ENCODE measurements at regions not wholly inside any gene's neighbourhood (a gene's known extent, or its start where the extent isn't known, plus 50 kb on each side); places are given as distances from the start of the nearest gene placed in this dataset.
"Not testable (repeated sequence)": the region's sequence is repeated elsewhere in the genome, so short reads cannot be mapped to it uniquely, and the experiment has no call there.

DNA sequence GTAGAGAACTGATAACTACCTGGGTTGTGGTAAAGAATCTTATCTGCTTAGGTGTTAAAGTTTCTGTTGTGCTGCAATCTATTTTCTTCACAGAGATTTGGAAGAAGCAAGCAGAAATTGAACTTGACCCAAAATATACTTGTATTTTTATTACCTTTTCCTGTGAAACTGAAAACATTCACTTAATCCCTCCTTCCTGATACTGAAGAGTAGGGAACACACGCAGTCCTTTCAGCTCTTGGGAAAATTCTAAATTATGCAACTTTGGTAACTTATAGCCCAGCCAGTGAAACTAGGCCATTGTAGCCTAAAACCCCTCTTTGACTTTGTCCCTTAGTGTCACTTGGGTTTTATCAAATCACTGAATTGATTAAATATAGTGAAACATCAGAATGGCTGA is 128.4 kb upstream of the MEIS1 start:
- DNase-seq, result no peak

DNA sequence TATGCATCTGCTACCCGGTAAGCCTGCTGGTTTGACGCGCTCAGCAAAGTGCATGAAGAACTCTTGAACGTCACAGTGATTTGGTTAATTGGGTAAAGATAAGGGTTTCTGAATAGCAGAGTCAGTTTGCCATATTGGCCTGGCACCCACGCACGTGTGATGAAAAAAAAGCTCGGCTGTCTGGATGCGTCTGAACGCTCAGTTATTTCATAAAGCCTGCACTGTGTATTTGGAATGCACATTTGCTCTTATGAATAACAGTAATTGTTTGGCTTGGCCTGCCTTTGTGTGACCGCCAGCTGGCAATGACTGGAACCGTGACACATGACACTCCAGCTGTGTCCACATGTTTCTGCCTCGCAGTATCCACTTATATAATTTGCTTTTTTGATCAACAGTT is 129.2 kb upstream of the MEIS1 start:
- DNase-seq, result no peak

DNA sequence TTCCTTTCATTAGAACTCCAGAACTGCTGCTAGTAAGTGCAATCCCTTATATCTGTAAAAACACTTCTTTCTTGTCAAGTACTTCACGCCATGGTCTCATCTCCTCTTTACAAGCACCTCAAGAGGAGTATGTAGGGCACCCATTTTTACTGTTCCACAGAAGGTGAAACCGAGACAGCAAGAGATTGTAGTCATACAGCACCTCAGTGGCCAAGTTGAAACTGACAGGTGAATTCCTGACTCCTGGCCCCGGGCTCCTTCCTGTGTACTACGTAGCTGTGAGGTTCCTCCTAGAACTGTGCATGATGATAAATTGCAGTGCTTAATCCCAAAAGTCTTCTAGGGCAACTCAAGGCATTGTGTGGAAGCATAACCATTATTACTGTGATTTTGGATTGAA is 131.5 kb upstream of the MEIS1 start:
- no peak for DNase-seq

DNA sequence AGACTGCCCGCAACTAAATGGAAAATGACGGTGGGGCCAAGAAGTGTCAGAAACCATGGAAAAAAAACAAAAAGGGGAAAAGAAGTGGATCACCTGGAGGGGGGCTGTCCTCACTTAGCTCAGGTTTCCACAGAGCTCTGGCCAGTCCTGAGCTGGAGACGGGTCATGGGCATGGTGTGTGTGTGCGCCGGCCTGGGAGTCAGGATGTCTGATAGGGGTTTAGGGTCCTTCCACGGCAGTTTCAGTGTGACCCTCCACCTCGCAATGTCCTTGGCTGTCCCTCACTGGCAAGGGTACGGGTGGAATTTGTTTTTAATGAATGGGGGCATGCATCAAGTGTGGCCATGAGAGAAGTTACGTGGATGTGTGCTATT is 133.2 kb upstream of the MEIS1 start:
- DNase-seq, result no peak

DNA sequence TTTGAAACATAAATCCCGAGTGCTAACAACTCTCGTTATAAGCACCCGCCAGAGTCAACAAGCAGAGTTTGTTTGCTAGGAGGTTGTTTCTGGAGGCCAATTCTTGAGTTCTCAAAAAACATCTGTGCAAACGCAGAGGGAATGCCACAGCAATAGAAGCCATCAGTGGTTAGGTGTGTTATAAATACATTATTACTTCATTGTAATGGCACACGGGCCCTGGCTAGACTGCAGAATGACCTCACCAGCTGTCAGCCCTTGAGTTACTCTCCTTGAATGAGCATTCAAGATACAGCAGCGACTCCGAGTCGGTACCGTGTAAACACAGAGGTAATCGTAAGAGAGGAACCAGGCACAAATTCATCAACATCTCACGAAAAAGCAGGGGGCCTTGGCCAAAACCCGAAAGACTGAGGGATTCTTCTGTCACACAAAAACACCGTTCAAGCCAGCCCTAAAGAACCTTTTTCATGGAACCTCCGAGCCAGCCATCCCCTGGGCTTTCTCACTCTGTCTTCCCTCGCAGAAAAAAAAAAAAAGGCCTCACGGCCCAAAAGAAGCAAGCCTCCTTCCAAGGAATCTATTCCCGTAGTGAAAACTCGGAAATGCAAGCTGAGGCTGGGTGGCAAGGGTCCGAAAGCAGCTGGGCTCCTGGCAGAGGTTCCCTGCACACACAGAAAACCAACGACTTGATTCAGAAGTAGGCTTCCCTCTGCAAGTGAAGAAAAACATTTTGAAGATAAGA is 133.7 kb upstream of the MEIS1 start:
- DNase-seq, result no peak

DNA sequence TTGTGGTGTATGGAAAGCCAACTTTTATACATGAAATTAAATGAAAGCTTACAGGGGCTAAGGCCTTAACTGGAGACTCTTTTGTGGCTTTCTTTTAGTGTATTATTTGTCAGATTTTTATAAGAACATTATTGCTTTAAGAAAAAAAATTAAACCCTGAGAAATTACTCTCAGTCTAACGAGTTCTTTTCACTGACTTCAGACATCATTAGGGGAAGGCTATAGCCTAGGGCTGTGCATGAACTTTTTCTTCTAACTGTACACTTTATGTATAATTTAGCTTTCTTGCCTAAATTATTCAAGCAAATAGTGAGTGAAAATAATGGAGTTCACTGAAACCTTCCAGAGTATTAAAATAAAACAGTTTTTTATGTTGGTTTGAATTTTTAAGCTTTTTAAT is 151.1 kb upstream of the MEIS1 start:
- no peak for DNase-seq

DNA sequence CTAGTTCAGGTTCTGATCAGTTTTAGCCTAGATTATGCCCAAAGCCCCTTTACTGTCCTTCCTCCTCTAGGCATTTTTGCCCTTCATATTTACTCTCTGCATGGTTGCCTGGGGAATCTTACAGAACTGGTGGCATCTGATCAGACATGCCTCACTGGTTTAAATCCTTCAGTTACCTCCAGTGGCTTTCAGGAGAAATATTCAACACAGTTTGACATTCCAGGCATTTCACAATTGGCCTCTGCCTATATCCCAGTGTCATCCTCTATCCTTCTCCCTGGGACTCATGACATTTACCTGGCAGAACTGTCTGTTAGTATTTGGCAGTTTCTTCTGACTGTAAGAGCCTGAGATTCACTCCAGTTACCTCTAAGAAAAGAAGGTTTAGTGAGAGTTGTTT is 152.9 kb upstream of the MEIS1 start:
- no peak for DNase-seq

DNA sequence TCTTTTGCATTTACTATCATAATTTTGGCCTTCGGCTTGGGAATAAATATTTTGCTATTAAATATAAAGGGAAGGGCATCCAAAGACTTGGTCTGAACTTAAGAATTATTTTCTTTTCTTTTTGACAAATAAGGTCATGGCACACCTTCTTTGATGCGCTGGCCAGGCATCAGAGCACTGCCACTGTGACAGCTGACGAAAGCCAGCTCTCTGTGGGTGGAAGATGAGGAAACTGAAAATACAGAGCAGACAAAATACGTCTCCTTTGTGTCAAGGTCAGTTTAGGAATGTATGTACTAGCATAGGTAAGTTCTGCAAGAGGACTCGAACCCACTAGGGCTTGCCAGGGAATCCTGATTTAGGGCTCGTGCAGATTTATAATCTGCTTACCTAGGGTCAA is 155.9 kb upstream of the MEIS1 start:
- DNase-seq, result no peak

DNA sequence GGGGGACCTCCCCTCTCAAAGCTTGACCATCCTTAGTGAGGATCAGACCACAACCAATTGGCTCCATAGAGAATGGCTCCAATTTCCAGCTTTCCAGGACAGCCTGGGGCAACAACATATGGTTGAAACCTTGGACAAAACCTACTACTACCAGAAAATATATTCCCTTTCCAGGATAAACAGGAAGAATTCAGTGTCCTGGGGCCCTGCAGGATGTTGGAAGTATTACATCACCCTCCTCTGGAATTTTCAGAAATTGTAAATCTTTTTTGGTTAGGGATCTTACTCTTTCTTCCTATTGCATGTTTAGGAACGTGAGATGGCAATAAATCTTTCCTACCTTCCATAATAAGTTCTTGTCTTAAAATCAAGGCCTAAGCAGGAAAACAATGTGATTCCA is 158.9 kb upstream of the MEIS1 start:
- DNase-seq, result no peak

DNA sequence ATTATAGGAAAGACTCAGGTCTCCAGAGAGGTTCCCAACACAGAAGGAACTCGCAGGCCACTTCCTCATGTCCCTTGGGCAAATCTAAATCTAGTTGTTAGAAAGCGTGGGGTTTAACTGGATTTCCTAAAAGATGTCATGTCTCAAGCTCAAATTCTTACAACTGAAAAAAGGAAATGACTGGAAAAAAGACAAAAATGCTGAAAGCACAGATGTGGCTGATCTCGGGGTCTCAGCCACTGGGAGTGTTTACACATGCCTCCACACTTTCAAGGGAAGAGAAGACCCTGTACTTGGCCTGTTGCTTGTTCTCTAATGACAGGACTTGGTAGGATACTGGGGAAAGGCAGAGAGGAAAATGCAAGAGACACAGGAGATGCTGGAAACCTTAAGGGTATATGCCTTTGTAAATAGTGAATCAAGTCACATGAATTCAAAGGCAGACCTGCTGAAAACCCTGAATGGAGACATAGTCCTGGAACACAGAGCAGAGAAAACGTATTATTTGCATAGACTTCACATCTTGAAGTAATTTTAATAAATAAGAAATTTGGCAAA is 160.9 kb upstream of the MEIS1 start:
- no peak for DNase-seq

DNA sequence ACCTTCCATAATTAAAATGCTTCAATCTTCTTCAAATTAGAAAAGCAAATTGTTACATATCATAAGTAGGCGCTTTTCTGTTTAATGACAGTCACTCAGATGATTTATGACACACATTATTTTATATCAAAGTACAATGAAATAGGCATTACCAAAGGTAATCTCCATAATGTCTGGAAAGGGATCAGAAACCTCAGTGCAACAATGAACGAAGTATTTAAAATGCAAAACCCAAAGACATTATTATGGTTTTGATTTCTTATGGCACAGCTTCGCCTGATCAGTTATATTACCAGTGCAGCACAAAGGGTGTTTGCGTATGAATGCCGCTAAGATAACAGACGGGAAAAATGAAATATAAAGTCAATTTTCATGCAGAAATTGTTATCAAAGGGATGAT is 162.2 kb upstream of the MEIS1 start:
- no peak for DNase-seq

DNA sequence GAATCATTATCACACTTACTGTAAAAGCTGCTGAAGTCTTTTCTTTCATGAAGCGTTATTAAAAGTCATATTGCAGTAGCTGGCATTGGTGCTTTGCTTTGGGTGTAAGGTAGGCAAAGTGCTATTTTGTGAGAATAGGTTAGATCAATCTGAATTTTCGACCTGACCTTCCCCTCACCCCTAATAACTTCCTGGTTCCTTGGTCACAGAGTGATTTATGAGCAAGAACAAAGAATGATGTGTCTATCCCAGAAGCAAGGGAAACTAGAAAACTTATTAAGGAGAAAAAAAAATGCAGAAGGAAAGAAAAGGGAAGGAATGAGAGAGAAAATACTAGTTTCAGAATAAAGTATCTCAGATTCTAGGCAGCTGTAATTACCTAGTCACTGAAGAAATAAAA is 163.1 kb upstream of the MEIS1 start:
- no peak for DNase-seq

DNA sequence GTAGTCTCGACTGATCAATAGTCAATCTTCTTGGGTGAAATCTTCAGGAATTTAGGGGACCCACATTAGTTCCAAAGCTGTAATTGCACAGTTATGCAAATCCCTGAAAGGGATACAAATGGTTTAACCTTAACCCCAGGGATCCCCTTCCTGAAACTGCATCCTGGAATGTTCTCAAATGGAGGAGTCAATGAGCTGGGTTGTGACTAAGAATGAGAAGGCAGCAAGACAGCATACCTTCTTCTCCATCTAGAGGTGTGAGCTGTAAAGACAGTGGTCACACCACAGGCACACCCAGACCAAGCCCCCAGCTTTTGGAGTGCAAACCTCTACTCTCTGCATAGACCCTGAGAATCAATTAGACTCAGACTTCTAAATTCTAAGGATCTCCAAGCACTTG is 164.7 kb upstream of the MEIS1 start:
- no peak for DNase-seq

DNA sequence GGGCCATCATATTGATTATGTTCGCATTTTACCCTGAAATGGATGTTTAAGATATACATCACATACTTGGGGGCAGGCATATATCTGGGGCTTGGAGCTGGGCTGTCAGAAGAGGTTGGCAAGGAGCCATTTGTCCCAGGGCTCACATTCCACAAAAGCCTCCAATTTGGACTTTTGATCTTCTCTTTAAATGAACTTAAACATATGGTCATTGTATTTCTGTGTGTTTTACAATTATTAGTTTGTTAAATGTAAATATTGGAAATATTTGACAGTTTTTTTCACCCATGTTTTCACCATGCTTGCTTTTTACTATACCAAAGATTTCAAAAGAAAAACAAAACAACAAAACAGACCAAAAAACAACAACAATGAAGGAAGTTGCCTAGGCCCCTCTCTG is 165.8 kb upstream of the MEIS1 start:
- DNase-seq, result no peak

DNA sequence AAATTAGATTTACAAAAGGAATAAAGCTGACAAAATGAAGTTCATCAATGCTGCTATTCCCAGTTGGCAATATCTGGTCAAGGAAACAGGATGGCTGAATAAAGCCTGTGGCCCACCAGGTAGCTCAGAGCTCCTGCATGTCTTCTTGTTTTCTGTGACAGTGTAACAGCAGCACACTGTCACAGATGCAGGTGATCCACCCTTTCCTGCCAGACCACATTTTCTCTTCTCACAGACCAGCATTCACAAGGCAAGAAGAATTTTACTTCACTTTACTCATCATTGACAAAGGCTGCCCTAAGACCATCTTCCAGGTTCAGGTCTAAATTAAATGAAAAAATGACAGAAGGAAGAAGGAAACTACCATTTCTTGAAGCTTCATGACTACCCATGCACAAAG is 166.2 kb upstream of the MEIS1 start:
- no peak for DNase-seq

DNA sequence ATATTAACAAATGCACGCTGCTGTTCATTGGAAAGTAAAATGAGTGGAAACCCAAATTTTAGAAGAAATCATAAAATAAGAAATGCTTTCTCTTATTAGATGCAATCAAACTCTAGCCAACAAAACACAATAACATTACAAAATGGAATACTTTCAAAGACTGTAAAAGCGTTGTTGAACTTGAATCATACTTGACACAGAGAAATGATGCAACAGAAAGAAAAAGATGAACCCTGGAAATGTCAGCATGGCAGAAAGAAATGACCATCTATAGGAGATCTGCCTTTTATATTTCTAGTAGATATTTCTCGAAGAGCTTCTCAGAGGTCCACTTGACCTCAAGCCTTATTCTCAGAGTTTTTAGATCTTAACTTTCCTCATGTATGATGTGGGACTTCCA is 170.6 kb upstream of the MEIS1 start:
- DNase-seq, result no peak

DNA sequence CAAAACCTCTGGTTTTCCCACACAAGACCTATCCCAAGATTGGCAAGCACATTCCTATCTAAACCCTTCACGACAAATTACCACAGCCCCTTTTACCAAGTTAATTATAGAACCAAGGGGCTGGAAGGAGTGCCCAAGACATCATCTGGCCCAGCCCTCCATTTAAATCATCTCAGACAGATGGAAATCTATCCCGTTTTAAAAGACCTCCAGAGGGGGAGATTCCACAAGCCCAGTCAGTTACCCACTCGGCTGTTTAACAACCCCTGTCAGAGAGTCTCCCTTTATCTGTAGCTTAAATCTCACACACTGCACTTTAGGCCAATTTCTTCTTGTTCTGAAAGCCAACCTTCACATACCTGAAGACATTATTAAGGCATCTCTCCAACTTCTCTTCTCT is 179.1 kb upstream of the MEIS1 start:
- DNase-seq, result no peak

DNA sequence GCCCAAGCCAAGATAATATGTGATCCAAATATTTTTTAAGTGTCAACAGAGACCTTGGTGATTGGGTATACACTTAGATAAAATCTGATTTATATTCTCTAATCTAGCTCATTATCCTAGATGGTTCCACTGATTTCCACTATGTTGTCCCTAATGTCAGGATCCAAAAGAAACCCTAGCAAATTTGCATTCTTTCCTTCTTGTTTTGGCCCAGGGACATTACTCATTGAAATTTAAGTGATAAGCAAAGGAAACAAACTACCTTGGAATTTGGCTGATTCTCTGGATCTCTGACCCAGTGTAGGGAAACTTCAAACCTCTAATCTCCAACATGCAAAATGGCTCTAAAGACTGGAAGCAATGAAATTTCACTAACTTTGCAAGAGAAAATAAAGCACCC is 179.8 kb upstream of the MEIS1 start:
- DNase-seq, result no peak

DNA sequence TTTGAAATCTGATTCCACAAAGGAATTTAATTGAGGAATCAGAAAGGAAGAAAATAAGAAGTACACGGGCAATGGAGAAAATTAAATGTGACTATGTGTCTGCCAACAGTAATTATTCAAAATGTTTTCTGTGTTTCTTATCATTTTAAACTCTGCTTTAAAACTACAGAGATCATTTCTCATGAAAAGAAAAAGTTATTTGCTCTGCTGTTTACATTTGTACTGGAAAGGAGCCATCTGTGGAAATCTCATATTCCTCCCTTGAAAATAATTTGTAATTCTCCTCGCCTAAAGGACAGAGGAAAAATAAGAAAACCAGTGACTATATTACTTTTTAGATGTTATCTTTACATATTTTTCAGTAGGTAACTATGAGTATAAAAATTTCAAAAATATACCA is 181.9 kb upstream of the MEIS1 start:
- DNase-seq, result no peak

DNA sequence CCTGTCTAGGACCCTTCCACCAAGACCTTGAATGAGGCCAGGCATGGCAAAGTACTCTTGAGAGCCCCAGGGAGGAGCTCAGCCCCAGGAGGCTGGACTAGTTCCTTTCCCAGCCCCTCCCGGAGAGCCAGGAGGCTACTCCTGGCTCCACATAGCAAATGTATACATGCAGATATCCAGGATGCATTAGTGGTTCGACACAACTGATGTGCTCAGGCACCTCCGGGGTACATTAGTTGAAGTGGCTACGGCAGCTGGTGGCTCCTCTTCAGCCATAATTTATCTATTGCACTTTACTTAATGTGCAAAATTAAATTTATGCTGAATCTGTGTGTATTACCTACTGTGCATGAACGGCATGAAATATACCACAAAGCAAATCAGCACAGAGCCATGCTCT is 182.8 kb upstream of the MEIS1 start:
- no peak for DNase-seq

DNA sequence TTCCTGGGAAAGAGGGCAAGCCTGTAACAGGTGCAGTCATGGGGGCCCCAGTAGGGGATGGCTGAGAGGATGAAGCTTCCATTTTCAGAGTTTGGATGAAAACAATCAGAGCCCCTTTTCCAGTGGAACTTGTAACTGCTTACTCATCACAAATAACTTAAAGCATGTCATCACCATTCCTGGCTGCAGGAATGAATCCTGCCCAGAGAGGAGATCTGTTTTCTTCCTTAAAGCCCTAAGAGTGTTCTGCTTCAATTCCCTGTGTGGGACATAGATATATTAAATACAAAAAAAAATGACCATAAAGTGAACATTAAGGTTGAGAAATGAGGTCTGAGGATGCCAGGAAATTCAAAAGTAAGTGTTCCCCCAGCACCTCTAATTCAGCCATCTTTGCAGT is 183.4 kb upstream of the MEIS1 start:
- DNase-seq, result no peak

DNA sequence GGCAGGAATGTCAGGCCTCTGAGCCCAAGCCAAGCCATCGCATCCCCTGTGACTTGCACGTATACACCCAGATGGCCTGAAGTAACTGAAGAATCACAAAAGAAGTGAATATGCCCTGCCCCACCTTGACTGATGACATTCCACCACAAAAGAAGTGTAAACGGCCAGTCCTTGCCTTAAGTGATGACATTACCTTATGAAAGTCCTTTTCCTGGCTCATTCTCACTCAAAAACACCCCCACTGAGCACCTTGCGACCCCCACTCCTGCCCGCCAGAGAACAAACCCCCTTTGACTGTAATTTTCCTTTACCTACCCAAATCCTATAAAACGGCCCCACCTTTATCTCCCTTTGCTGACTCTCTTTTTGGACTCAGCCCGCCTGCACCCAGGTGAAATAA is 185.8 kb upstream of the MEIS1 start:
- DNase-seq, result not testable (repeated sequence)

DNA sequence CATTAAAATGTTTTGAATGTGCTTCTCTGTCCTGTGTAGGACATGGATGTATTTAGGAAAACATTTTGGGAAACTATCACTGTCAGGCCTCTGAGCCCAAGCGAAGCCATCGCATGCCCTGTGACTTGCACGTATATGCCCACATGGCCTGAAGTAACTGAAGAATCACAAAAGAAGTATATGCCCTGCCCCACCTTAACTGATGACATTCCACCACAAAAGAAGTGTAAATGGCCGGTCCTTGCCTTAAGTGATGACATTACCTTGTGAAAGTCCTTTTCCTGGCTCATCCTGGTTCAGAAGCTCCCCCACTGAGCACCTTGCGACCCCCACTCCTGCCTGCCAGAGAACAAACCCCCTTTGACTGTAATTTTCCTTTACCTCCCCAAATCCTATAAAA is 191.1 kb upstream of the MEIS1 start:
- not testable (repeated sequence) for DNase-seq

DNA sequence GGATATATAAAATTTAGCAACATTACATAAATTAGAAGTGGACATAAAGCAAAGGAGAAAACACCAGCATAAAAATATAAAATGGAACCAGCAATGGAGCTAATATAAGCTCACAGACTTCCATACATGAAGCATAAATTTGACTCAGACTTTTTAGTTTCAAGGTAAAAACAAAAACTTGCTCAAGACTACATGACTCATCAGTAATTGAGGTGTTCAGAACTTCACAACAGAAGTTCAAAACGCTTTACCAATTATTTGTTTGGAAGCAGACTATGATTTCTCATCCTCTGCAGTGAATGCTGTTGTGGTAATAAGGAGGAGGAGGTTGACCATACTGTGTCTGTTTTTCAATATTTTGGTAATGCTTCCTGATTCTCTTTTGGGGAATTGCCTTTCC is 192.0 kb upstream of the MEIS1 start:
- not testable (repeated sequence) for DNase-seq

DNA sequence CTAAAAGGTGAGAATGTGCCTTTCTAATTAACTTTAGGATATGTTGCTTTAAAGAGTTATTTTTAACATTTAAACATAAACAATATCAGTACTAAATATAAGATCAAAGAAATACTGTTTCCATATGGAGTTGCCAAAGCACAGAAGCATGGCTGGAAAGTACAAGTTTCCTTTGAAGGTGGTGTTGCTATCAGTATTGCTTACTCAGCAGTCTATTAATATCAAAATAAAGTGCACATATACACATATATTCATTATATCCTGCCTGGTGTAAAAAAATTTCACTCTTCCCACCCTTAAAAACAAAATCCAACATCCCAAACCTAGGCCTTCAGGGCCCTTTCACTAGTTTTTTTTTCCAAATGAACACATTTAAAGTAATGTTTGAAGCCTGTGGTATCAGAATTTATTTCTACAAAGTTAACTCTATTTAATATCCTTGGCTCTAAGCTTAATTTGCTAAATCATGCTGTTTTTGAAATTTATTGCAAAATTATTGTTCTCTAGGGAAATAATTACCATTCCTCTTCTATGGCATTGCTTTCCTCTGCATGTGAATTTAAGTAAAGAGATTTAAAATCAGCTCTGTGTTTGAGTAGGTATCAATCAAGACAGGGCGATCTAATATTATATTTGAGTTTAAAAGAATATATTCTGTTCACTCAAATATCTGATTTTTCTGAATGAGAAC is 192.7 kb upstream of the MEIS1 start:
- no peak for DNase-seq
